SJCRH30 (cell line): ENCODE measurements at regions not wholly inside any gene's neighbourhood (a gene's known extent, or its start where the extent isn't known, plus 50 kb on each side); places are given as distances from the start of the nearest gene placed in this dataset.

ENCODE experiments used
- DNase-seq, 2 experiments: peaks; one replicate each; pipeline ENCODE4 v3.0.0-alpha.2; 2015 to 2020
- H3K27ac ChIP-seq: fragments of 250-450 bp; sonication (Bioruptor Pico); 2 replicates; pipeline ENCODE4 v1.5.1; 2020; ENCODE audit warnings: mild to moderate bottlenecking, moderate library complexity
- H3K27me3 ChIP-seq: fragments of 250-450 bp; sonication (Bioruptor Pico); 2 replicates; pipeline ENCODE4 v1.5.1; 2020; ENCODE audit warnings: mild to moderate bottlenecking, moderate library complexity
- H3K36me3 ChIP-seq: fragments of 250-450 bp; sonication (Bioruptor Pico); 2 replicates; pipeline ENCODE4 v1.5.1; 2020; ENCODE audit warnings: mild to moderate bottlenecking, moderate library complexity
- H3K4me1 ChIP-seq: fragments of 250-450 bp; sonication (Bioruptor Pico); 2 replicates; pipeline ENCODE4 v1.5.1; 2020; ENCODE audit warnings: mild to moderate bottlenecking, moderate library complexity
- H3K4me3 ChIP-seq: fragments of 250-450 bp; sonication (Bioruptor Pico); 2 replicates; pipeline ENCODE4 v1.5.1; 2020; ENCODE audit warnings: mild to moderate bottlenecking, moderate library complexity
- H3K9me3 ChIP-seq: fragments of 250-450 bp; sonication (Bioruptor Pico); replicated peaks from 2 replicates; pipeline ENCODE4 v1.5.1; 2020; ENCODE audit warnings: mild to moderate bottlenecking, moderate library complexity

DNA sequence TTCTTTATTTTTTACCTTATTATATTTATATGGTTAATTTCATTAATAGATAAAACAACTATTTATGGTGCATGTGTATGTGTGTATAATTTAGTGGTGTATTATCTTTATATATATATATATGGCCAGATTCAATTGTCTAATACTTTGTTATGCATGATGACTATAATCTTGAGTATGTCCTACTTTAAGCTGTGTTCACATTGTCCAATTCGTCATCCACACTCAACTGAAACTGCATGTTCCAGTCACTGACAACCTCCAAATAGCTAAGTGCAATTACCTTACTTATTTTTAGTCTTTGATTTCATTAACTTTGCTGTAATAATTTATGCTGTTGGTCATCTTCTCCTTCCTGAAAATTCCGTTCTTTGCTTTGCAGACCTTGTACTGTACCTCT, 306.5 kb upstream of the TMTC1 start:
- Histone ChIP-seq H3K27me3 (no peaks in the 10 kb centered on the region), H3K4me1 (no peaks in the 10 kb centered on the region; the same call in 1 of the 2 replicates), H3K9me3 (peaks cover 5% of the 10 kb centered on the region; the same call in 1 of the 2 replicates), H3K36me3 (no peaks in the 10 kb centered on the region), H3K27ac (no peak overlapping the region), H3K4me3 (no peak overlapping the region)
- DNase-seq, result no peak

DNA sequence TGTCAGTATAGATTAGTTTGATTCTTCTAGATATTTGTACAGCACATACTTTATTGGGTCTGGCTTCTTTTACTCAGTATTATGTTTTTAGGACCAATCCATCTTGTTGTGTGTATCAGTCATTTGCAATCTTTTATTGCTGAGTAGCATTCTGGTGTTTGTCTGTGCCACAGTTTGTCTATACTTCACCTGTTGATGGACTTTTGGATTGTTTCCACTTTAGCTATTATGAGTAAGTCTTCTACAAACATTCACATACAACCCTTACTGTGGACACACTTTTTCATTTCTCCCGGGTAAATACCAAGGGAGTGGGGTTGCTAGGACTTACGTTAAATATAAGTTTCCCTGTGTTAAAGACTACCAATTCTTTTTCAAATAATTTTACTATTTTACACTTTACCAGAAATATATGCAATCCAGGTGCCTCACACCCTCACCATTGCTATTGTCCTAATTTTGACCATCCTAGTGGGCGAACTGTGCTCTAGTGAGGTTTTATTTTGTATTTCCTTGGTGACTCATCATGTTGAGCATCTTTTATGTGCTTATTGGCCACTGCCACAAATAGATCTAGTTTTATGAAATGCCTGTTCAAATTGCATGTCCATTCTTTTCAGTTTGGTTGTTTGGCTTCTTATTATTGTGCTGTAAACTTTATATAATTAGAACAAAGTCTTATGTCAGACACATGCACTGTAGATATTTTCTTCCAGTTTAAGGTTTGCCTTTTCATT, 304.7 kb upstream of the TMTC1 start:
- H3K4me1 ChIP-seq, result no peaks in the 10 kb centered on the region; the same call in 1 of the 2 replicates
- H3K27ac ChIP-seq, result no peak overlapping the region
- H3K4me3 ChIP-seq, result no peak overlapping the region
- peaks cover 1% of the 10 kb centered on the region; the same call in 1 of the 2 replicates for H3K9me3 ChIP-seq
- no peaks in the 10 kb centered on the region for H3K36me3 ChIP-seq
- H3K27me3 ChIP-seq, result no peaks in the 10 kb centered on the region
- DNase-seq, result no peak

DNA sequence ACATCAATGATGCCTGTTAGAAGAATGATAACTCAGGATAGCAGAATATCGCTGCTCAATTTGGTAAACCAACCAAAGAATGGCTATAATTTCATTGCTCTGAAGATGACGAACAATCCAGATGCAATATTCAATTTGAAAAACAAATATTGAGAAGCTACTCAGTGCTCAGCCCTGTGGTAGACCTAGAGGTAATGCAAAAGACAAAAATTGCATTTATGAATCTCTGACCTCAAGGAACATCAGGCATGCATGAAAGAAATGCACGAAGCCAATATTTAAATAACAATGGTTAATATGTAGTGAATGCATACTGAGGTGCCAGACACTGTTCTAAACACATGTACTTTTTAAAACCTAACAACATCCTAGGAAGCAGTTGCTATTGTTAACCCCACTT, 298.6 kb upstream of the TMTC1 start:
- H3K4me3 ChIP-seq, result no peak overlapping the region
- no peaks in the 10 kb centered on the region for H3K36me3 ChIP-seq
- H3K4me1 ChIP-seq, result no peaks in the 10 kb centered on the region
- H3K9me3 ChIP-seq, result no peaks in the 10 kb centered on the region
- no peak for DNase-seq
- no peak overlapping the region for H3K27ac ChIP-seq
- H3K27me3 ChIP-seq, result no peaks in the 10 kb centered on the region

DNA sequence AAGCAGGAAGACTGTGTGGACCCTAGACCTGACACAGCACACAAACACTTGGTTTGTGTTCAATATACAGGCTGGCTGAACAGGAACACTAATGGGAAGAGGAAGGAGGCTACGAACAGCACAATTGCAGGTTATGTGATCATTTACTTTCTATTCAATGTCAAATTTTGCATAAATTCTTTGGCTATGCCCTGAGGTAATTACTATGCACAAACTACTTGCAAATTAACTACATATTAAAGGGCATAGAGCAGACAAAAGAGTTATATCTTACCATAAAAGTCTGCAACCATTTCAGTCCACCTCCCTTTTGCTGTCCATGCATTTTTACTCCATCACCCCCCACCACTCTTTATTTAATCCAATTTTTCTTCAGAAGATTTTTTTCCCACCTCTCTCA, 291.2 kb upstream of the TMTC1 start:
- Histone ChIP-seq H3K4me3 (no peak overlapping the region), H3K36me3 (no peaks in the 10 kb centered on the region), H3K27me3 (no peaks in the 10 kb centered on the region), H3K27ac (no peak overlapping the region), H3K9me3 (no peaks in the 10 kb centered on the region), H3K4me1 (no peaks in the 10 kb centered on the region)
- DNase-seq, result no peak

DNA sequence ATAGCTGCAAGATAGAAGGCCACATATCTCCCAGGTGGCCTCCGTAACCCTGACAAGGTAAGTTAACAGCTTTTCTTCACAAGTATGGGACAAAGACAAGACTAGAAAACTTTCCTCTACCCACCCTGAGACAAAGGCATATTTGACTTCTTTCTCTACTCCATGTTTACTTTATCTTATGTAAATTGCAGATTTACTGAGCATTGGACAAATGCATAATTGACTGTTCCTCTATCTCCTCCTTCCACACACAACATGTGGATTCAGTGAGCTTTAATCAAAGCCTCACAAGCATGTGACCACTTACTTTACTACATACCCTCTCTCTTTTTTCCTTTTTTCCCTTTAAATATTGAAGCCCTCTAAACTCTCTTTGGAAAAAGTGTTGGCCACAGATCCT, 289.1 kb upstream of the TMTC1 start:
- no peak for DNase-seq
- Histone ChIP-seq H3K9me3 (no peaks in the 10 kb centered on the region), H3K36me3 (no peaks in the 10 kb centered on the region), H3K27ac (no peak overlapping the region), H3K27me3 (no peaks in the 10 kb centered on the region), H3K4me1 (no peaks in the 10 kb centered on the region), H3K4me3 (no peak overlapping the region)

DNA sequence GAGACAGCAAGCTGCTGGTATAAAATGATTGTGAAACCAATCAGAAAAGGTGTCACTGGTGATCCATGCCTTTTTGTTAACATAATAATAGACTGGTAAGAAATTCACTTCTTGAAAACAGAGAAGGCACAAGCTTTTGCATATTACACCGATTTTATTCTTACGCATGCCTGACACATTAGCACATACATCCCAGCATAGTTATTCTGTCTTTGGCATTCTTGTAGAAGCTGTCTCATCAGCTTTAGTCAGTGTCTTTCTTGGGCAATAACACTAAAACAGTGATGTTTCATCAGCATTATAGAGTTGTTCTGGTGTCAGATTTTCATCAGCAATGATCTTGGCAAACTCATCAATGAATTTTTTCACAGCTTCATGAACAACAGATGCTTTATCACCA, 283.4 kb upstream of the TMTC1 start:
- no peak for DNase-seq
- no peaks in the 10 kb centered on the region for H3K36me3 ChIP-seq

DNA sequence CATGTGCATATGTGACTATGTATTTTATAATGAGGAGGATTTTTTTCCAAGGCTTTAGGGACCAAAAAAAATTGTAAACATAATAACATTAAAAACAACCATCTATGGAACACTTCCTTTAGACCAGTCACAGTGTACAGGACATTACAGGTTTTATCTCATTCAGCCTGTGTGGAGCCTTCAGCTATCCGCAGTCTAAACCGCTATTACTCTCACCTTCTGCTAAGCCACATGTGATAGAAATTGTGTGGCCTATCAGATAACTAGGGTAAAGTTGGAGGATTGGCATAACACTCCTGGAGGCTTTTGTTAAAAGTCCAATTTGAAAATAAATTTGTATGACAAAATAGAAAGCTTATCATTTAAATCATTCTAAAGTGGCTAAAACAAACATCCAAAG, 281.2 kb upstream of the TMTC1 start:
- H3K9me3 ChIP-seq, result no peaks in the 10 kb centered on the region
- no peaks in the 10 kb centered on the region for H3K27me3 ChIP-seq
- no peaks in the 10 kb centered on the region for H3K36me3 ChIP-seq
- DNase-seq, result no peak
- no peak overlapping the region for H3K4me3 ChIP-seq
- no peak overlapping the region for H3K27ac ChIP-seq
- H3K4me1 ChIP-seq, result peaks cover 18% of the 10 kb centered on the region

More for the DNA sequence above, 283.4 kb upstream of the TMTC1 start:
- H3K9me3 ChIP-seq, result no peaks in the 10 kb centered on the region
- H3K4me1 ChIP-seq, result peaks cover 9% of the 10 kb centered on the region
- H3K4me3 ChIP-seq, result no peak overlapping the region
- H3K27me3 ChIP-seq, result no peaks in the 10 kb centered on the region
- no peak overlapping the region for H3K27ac ChIP-seq

DNA sequence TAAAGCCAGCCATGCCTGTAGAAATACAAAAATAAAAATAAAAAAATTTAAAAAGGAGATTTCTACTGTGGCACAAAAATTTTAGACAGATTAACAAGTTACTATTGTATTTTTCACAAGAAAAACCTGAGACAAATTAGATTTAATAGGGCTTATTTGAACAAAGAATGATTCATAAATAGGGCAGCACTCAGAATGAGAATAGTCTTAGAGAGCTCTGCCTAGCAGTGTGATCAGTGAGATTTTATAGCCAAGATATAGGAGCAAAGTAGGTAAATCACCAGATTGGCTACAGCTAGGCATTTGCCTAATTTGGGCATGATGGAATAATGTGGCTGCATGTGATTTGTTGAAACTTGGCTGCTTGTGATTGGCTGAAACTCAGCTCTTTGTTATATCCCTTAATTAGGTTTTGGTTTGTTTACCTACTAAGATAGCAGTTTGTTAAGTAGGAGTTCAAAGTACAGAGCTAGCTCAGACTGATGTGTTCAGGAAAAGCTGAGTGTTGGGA, 279.7 kb upstream of the TMTC1 start:
- Histone ChIP-seq H3K4me1 (peaks cover 18% of the 10 kb centered on the region), H3K36me3 (no peaks in the 10 kb centered on the region)

DNA sequence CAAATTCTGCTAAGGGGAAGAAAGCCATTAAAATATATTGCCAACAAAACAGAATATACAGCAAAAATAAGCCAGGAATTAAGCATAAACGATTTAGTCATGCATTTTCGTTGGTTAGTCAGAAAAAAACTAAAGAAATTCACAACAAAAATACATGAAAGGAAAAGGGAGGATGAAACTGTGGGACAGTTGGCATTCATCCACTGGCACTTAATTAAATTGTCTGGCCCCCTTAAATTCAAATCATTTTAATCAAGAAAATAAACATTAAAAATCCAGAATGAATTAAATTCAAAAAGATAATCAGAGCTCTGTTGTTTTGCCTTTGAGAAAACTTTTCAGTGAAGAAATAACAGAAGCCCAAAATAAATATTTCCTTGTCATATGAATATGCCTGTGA, 264.6 kb upstream of the TMTC1 start:
- Histone ChIP-seq H3K27ac (peak overlapping the region; percentile 38; the same call in 1 of the 2 replicates), H3K4me3 (no peak overlapping the region), H3K27me3 (no peaks in the 10 kb centered on the region), H3K9me3 (no peaks in the 10 kb centered on the region), H3K36me3 (no peaks in the 10 kb centered on the region), H3K4me1 (peaks cover 18% of the 10 kb centered on the region)
- no peak for DNase-seq

More for the DNA sequence above, 279.7 kb upstream of the TMTC1 start:
- no peak for DNase-seq
- no peaks in the 10 kb centered on the region for H3K27me3 ChIP-seq
- no peaks in the 10 kb centered on the region for H3K9me3 ChIP-seq
- H3K4me3 ChIP-seq, result no peak overlapping the region
- no peak overlapping the region for H3K27ac ChIP-seq

DNA sequence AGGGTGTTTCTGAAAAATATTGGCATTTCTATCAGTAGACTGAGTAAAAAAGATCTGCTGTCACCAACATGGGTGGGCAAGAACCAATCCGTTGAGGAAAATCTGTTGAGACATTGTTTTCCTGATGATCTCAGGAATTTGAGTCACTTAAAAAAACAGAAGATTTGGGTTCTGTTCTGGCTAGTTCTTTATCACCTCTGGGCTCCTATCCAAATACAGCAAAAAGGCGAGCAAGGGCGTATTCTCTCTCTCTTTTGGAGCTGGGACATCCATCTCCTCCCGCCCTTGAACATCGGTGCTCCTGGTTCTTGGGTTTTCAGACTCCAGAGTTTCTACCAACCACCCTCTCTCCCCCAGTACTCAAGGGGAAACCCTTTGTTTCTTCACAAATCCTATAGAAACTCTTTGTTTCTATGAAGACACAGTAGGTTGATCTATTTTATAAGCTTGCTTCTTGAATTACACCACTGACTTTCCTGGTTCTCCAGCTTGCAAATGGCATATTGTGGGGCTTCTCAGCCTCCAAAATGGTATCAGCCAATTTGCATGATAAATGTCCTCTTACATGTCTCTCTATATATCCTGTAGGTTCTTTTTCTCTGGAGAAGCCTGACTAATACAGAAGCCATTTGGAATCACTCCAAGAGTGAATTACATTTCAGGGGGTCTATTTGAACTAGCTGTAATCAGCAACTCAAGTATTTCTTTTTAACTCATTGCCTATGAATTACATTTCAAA, 263.9 kb upstream of the TMTC1 start:
- Histone ChIP-seq H3K27me3 (no peaks in the 10 kb centered on the region), H3K4me3 (no peak overlapping the region), H3K36me3 (no peaks in the 10 kb centered on the region), H3K4me1 (peaks cover 20% of the 10 kb centered on the region), H3K9me3 (no peaks in the 10 kb centered on the region), H3K27ac (peak overlapping the region; percentile 38)
- DNase-seq, result peak; percentile 18 to 62

DNA sequence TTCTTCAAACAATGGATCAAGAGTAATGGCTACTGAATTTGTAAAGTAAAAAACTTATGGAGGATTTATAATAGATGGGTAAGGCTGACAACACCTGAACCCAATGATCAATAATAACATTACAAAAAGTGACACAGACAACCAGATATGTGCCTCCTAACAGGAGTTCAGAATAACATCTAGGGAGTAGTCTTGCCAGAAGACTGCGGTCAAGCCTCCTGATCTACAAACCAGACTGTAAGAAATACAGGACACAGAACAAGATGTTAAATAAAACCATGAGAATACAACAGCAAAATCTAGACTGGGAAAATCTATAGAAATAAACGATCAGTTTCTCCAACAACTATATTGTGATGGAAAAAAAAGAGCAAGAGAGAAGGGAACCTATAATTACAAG, 262.6 kb upstream of the TMTC1 start:
- no peaks in the 10 kb centered on the region for H3K36me3 ChIP-seq
- peaks cover 20% of the 10 kb centered on the region for H3K4me1 ChIP-seq
- DNase-seq, result no peak
- H3K9me3 ChIP-seq, result no peaks in the 10 kb centered on the region
- H3K4me3 ChIP-seq, result no peak overlapping the region
- H3K27ac ChIP-seq, result no peak overlapping the region
- no peaks in the 10 kb centered on the region for H3K27me3 ChIP-seq

DNA sequence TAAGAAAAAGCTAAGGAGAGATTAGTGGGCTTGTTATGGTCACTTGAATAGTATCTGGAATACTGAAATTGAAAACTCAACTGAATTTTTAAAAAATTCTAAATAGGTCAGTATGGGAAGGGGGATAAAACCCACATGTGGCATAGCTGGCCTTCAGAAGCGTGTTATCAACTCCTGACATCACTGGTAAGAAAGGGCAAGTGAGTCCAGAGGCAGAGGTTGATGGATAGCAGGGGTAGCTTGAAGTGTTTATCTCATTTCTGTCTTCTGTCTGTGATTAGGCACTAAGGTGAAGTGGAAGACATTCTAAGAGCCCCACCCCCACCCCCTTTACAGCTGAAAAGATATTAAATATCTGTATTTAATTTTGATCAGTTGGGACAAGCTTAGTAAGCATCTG, 261.4 kb upstream of the TMTC1 start:
- DNase-seq, result no peak
- Histone ChIP-seq H3K4me1 (peaks cover 20% of the 10 kb centered on the region), H3K9me3 (no peaks in the 10 kb centered on the region), H3K27ac (no peak overlapping the region), H3K4me3 (no peak overlapping the region), H3K36me3 (no peaks in the 10 kb centered on the region), H3K27me3 (no peaks in the 10 kb centered on the region)

DNA sequence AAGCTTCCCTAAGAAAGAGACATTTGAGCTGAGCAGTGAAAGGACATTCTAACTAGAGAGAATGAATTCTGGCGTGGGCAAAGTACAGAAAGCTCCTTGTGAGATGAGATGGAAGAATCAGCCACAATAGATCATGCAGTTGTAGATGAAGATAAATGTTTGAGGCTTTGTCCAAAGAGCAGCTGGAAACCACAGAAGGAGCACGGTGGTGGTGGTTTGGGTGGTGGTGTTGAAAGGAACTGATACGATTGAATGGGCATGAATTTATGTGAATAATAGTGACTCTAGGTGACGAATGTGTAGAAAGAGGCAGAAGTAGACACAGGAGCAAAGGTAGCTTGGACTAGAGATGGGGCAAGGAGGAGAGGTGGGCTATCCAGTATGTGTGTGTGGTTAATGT, 260.5 kb upstream of the TMTC1 start:
- no peak for DNase-seq
- H3K9me3 ChIP-seq, result no peaks in the 10 kb centered on the region
- H3K4me3 ChIP-seq, result no peak overlapping the region
- no peaks in the 10 kb centered on the region for H3K27me3 ChIP-seq
- peaks cover 20% of the 10 kb centered on the region for H3K4me1 ChIP-seq
- no peaks in the 10 kb centered on the region for H3K36me3 ChIP-seq
- no peak overlapping the region for H3K27ac ChIP-seq

DNA sequence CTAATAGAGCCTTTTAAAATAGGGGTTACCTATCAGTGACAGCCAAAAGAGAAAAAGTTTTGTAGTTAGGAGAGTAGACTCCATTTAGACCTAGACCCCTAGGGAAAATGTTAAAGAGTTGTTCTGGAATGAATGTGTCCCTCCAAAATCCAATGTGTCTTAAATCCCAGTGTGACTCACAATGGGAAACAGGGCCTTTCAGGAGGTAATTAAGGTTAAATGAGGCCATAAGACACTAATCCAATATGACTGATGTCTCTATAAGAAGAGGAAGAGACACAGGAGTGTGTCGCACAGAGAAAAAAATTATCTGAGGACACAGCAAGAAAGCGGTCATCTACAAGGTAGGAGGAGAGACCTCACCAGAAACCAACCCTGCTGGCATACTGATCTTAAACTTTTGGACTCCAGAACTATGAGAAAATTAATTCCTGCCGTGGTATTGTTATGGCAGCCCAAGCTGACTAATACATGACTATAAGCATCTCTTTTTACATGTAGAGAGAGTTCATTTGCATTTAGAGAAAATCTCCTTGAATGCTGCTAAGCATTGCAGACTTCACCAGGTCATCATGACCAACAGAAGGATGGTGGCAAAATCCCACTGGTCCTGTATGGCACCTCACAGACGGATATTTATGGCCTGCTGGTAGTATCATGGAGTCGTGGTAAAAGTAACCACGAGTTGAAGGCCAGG, 259.6 kb upstream of the TMTC1 start:
- no peak for DNase-seq
- H3K4me1 ChIP-seq, result peaks cover 17% of the 10 kb centered on the region
- H3K4me3 ChIP-seq, result no peak overlapping the region
- H3K9me3 ChIP-seq, result no peaks in the 10 kb centered on the region
- no peaks in the 10 kb centered on the region for H3K36me3 ChIP-seq
- no peak overlapping the region for H3K27ac ChIP-seq
- no peaks in the 10 kb centered on the region for H3K27me3 ChIP-seq

DNA sequence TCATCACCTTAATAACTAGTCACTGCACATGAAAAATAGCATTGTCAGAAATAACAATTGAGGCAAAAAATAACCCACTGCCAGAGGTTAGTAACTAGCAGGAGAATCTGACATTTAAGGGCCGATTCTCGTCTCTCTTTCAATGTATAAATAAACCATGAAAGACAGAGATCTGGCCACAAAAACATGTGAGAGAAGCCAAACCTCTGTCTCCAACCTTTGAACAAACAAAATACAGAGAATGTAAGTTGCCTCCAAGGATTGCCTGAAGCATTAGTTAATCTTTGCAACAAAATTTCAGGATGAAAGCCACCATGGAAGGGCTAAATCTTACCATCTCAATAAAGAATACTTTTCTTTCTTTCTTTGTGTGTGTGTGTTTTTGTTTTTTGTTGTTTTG, 257.4 kb upstream of the TMTC1 start:
- H3K27ac ChIP-seq, result no peak overlapping the region
- H3K4me1 ChIP-seq, result 0 out of 2 replicates have a peak, but pooled peaks cover 2% of the 10 kb centered on the region
- DNase-seq, result no peak
- H3K36me3 ChIP-seq, result no peaks in the 10 kb centered on the region
- no peak overlapping the region for H3K4me3 ChIP-seq
- 0 out of 2 replicates have a peak, but pooled peaks cover 2% of the 10 kb centered on the region for H3K9me3 ChIP-seq
- H3K27me3 ChIP-seq, result no peaks in the 10 kb centered on the region
